H9 (cell line): ENCODE measurements at regions not wholly inside any gene's neighbourhood (a gene's known extent, or its start where the extent isn't known, plus 50 kb on each side); places are given as distances from the start of the nearest gene placed in this dataset.

Source experiments
- DNase-seq: peaks from one replicate; pipeline ENCODE4 v3.0.0-alpha.2; 2017
- H2AFZ ChIP-seq: one replicate; pipeline ENCODE4 v1.6.1; 2013; ENCODE audit warnings: mild to moderate bottlenecking, low read length, control low read depth, moderate library complexity
- H2AK5ac ChIP-seq: 2 replicates; pipeline ENCODE4 v1.6.1; 2013; ENCODE audit warnings: low read length, control low read depth, mixed read lengths; ENCODE audit not compliant: insufficient read length
- H2BK120ac ChIP-seq: one replicate; pipeline ENCODE4 v1.6.1; 2013; ENCODE audit warnings: low read depth, mild to moderate bottlenecking, low read length, control low read depth, inconsistent platforms; ENCODE audit not compliant: poor library complexity, severe bottlenecking
- H2BK12ac ChIP-seq: 2 replicates; pipeline ENCODE4 v1.6.1; 2013; ENCODE audit warnings: low read length, control low read depth, mixed read lengths, low read depth; ENCODE audit not compliant: insufficient read length
- H2BK15ac ChIP-seq: 2 replicates; pipeline ENCODE4 v1.6.1; 2013; ENCODE audit warnings: low read depth, low read length, control low read depth
- H2BK20ac ChIP-seq: one replicate; pipeline ENCODE4 v1.6.1; 2013; ENCODE audit warnings: low read depth, mild to moderate bottlenecking, low read length, control low read depth, inconsistent platforms; ENCODE audit not compliant: poor library complexity, severe bottlenecking
- H2BK5ac ChIP-seq: 2 replicates; pipeline ENCODE4 v1.6.1; 2013; ENCODE audit warnings: low read length, control low read depth, mixed read lengths; ENCODE audit not compliant: insufficient read length
- H3K14ac ChIP-seq: 2 replicates; pipeline ENCODE4 v1.6.1; 2013; ENCODE audit warnings: low read length, control low read depth; ENCODE audit not compliant: insufficient read depth
- H3K18ac ChIP-seq: 2 replicates; pipeline ENCODE4 v1.6.1; 2013; ENCODE audit warnings: low read depth, mild to moderate bottlenecking, mixed read lengths, low read length, control low read depth; ENCODE audit not compliant: insufficient read length
- H3K23ac ChIP-seq: 2 replicates; pipeline ENCODE4 v1.6.1; 2013; ENCODE audit warnings: low read length, control low read depth, mixed read lengths, low read depth; ENCODE audit not compliant: insufficient read length
- H3K23me2 ChIP-seq: 2 replicates; pipeline ENCODE4 v1.6.1; 2013; ENCODE audit warnings: low read depth, mild to moderate bottlenecking, mixed read lengths, low read length, control low read depth; ENCODE audit not compliant: insufficient read length, poor library complexity, severe bottlenecking
- H3K27ac ChIP-seq: 2 replicates; pipeline ENCODE4 v1.5.1; 2013; ENCODE audit warnings: low read length, control low read depth, mixed read lengths, low read depth; ENCODE audit not compliant: insufficient read length
- H3K27me3 ChIP-seq: 2 replicates; pipeline ENCODE4 v1.6.1; 2013; ENCODE audit warnings: low read length, control low read depth, inconsistent platforms; ENCODE audit not compliant: insufficient read depth
- H3K4ac ChIP-seq: 2 replicates; pipeline ENCODE4 v1.6.1; 2013; ENCODE audit warnings: low read depth, mild to moderate bottlenecking, control low read depth, inconsistent platforms, low read length, moderate library complexity
- H3K4me1 ChIP-seq: 2 replicates; pipeline ENCODE4 v1.6.1; 2013; ENCODE audit warnings: low read length, control low read depth, inconsistent platforms; ENCODE audit not compliant: insufficient read depth
- H3K4me2 ChIP-seq: 2 replicates; pipeline ENCODE4 v1.6.1; 2013; ENCODE audit warnings: low read length, control low read depth, mixed read lengths; ENCODE audit not compliant: insufficient read length, insufficient read depth
- H3K56ac ChIP-seq: 2 replicates; pipeline ENCODE4 v1.6.1; 2013; ENCODE audit warnings: low read depth, mild to moderate bottlenecking, mixed read lengths, low read length, control low read depth; ENCODE audit not compliant: insufficient read length
- H3K79me1 ChIP-seq: 2 replicates; pipeline ENCODE4 v1.6.1; 2013; ENCODE audit warnings: low read depth, mild to moderate bottlenecking, moderate library complexity, low read length, control low read depth, inconsistent platforms; ENCODE audit not compliant: insufficient read depth, poor library complexity, severe bottlenecking
- H3K79me2 ChIP-seq: 2 replicates; pipeline ENCODE4 v1.6.1; 2013; ENCODE audit warnings: low read length, control low read depth, inconsistent platforms; ENCODE audit not compliant: insufficient read depth
- H3K9ac ChIP-seq: 2 replicates; pipeline ENCODE4 v1.6.1; 2013; ENCODE audit warnings: low read length, control low read depth, mixed read lengths; ENCODE audit not compliant: insufficient read length; ENCODE audit errors: extremely low read depth
- H3K9me3 ChIP-seq: one replicate; pipeline ENCODE4 v1.6.1; 2013; ENCODE audit warnings: low read depth, low read length, inconsistent platforms; ENCODE audit not compliant: control insufficient read depth
- H3T11ph ChIP-seq: one replicate; pipeline ENCODE4 v1.6.1; 2013; ENCODE audit warnings: mild to moderate bottlenecking, low read length, control low read depth, inconsistent platforms
- H4K20me1 ChIP-seq: one replicate; pipeline ENCODE4 v1.6.1; 2013; ENCODE audit not compliant: control insufficient read depth, insufficient read length, insufficient read depth
- H4K5ac ChIP-seq: 2 replicates; pipeline ENCODE4 v1.6.1; 2013; ENCODE audit warnings: low read depth, mild to moderate bottlenecking, mixed read lengths, low read length, control low read depth; ENCODE audit not compliant: insufficient read length
- H4K8ac ChIP-seq: replicated peaks from 2 replicates; pipeline ENCODE4 v1.6.1; 2013; ENCODE audit warnings: low read length, control low read depth, mixed read lengths, low read depth; ENCODE audit not compliant: insufficient read length
- H4K91ac ChIP-seq: 2 replicates; pipeline ENCODE4 v1.6.1; 2013; ENCODE audit warnings: low read depth, mild to moderate bottlenecking, moderate library complexity, mixed read lengths, low read length, control low read depth; ENCODE audit not compliant: insufficient read length
- H3K27ac Mint-ChIP-seq, 3 experiments: 2 replicates in 2 of 3; 3 replicates in 1 of 3; pipeline ENCODE4 v1.8.0; 2020 to 2021; ENCODE audit warnings: mixed read lengths in 3 of 3, mild to moderate bottlenecking in 1 of 3, moderate library complexity in 1 of 3
- H3K27me3 Mint-ChIP-seq: 2 replicates; pipeline ENCODE4 v1.8.0; 2021; ENCODE audit warnings: low read depth, mild to moderate bottlenecking, moderate library complexity, mixed read lengths
- H3K36me3 Mint-ChIP-seq, 3 experiments: 2 replicates in 2 of 3; 3 replicates in 1 of 3; pipeline ENCODE4 v1.8.0; 2020 to 2021; ENCODE audit warnings: low read depth in 3 of 3, mixed read lengths in 3 of 3; ENCODE audit not compliant: insufficient read depth in 1 of 3
- H3K4me1 Mint-ChIP-seq, 2 experiments: 2 replicates each; pipeline ENCODE4 v1.8.0; 2020; ENCODE audit warnings: mixed read lengths in 2 of 2
- H3K4me3 Mint-ChIP-seq, 2 experiments: 2 replicates in 1 of 2; 3 replicates in 1 of 2; pipeline ENCODE4 v1.8.0; 2020 to 2021; ENCODE audit warnings: mild to moderate bottlenecking in 2 of 2, mixed read lengths in 2 of 2, moderate library complexity in 1 of 2
- H3K9me3 Mint-ChIP-seq, 2 experiments: 2 replicates in 1 of 2; 3 replicates in 1 of 2; pipeline ENCODE4 v1.8.0; 2020; ENCODE audit warnings: mild to moderate bottlenecking in 2 of 2, mixed read lengths in 2 of 2, moderate library complexity in 1 of 2
- CTCF ChIP-seq: fragments of 200-600 bp; sonication (generic); conservative IDR thresholded peaks from 3 replicates; pipeline ENCODE4 v1.8.0; 2021; ENCODE audit warnings: antibody characterized with exemption, mild to moderate bottlenecking
- WGBS: extraction: QIAGEN DNeasy Blood & Tissue Kit; methylation state at CpG from one replicate; pipeline ENCODE4 v1.1.7; 2013; ENCODE audit warnings: missing lambda C conversion rate, low lambda C conversion rate, mixed read lengths; ENCODE audit not compliant: insufficient read length; ENCODE audit errors: extremely low coverage; 5-methylcytosine and 5-hydroxymethylcytosine counted together

GRCh38 chr2:83191316-83191715 lies 1267.8 kb downstream of the SUCLG1 start:
- H2AK5ac ChIP-seq = no peak overlapping the region
- no peak overlapping the region for H3K4me2 ChIP-seq
- no peak overlapping the region for H3T11ph ChIP-seq
- DNase-seq = no peak
- no peaks in the 10 kb centered on the region for H3K36me3 Mint-ChIP-seq
- TF ChIP-seq CTCF = no peak
- no peaks in the 10 kb centered on the region for H4K20me1 ChIP-seq
- no CpG with 5 or more reads among the region's 2 CpGs for WGBS
- H4K8ac ChIP-seq = no peak overlapping the region
- H2BK15ac ChIP-seq = no peak overlapping the region
- H3K9me3 Mint-ChIP-seq = no peaks in the 10 kb centered on the region
- peaks cover 2% of the 10 kb centered on the region for H3K23me2 ChIP-seq
- H3K4me1 Mint-ChIP-seq = peaks cover 0 to 4% of the 10 kb centered on the region in 2 experiments; a peak in 1 of 4 replicates
- no peaks in the 10 kb centered on the region for H3K27me3 Mint-ChIP-seq
- no peak overlapping the region for H2BK5ac ChIP-seq
- no peak overlapping the region for H2AFZ ChIP-seq
- H3K14ac ChIP-seq = no peak overlapping the region
- no peak overlapping the region for H2BK12ac ChIP-seq
- H3K79me1 ChIP-seq = no peaks in the 10 kb centered on the region
- no peak overlapping the region for H3K56ac ChIP-seq
- H3K27ac ChIP-seq = no peak overlapping the region
- H2BK120ac ChIP-seq = no peak overlapping the region
- H3K18ac ChIP-seq = no peak overlapping the region
- H3K9me3 ChIP-seq = no peaks in the 10 kb centered on the region
- no peaks in the 10 kb centered on the region for H3K4me1 ChIP-seq
- no peaks in the 10 kb centered on the region for H3K79me2 ChIP-seq
- H3K23ac ChIP-seq = no peak overlapping the region
- H3K27ac Mint-ChIP-seq = no peak overlapping the region
- H4K5ac ChIP-seq = no peak overlapping the region
- H3K4ac ChIP-seq = no peak overlapping the region
- no peak overlapping the region for H3K4me3 Mint-ChIP-seq
- H3K27me3 ChIP-seq = no peaks in the 10 kb centered on the region
- no peak overlapping the region for H2BK20ac ChIP-seq
- no peak overlapping the region for H4K91ac ChIP-seq
- no peak overlapping the region for H3K9ac ChIP-seq
